GM21447 (cell line): ENCODE measurements at regions not wholly inside any gene's neighbourhood (a gene's known extent, or its start where the extent isn't known, plus 50 kb on each side); places are given as distances from the start of the nearest gene placed in this dataset.
"Not testable (repeated sequence)": the region's sequence is repeated elsewhere in the genome, so short reads cannot be mapped to it uniquely, and the experiment has no call there.

Experiments
- ATAC-seq: cut with Tn5 transposase; IDR thresholded peaks from one replicate; pipeline ENCODE4 v1.9.1; 2021; ENCODE audit not compliant: unreplicated experiment

DNA sequence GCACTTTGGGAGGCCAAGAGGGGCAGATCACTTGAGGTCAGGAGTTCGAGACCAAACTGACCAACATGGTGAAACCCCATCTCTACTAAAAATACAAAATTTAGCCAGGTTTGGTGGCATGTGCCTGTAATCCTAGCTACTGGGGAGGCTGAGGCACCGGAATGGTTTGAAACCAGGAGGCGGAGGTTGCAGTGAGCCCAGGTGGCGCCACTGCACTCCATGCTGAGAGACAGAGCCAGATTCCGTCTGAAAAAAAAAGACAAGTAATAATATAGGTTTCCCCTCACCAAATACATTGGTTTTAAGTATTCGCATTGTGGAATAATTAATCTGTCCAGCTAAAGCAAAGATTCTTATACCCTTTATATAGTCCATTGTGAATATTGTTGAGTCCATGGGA, 1544.6 kb downstream of the OLFM4 start:
- ATAC-seq, result no peak

DNA sequence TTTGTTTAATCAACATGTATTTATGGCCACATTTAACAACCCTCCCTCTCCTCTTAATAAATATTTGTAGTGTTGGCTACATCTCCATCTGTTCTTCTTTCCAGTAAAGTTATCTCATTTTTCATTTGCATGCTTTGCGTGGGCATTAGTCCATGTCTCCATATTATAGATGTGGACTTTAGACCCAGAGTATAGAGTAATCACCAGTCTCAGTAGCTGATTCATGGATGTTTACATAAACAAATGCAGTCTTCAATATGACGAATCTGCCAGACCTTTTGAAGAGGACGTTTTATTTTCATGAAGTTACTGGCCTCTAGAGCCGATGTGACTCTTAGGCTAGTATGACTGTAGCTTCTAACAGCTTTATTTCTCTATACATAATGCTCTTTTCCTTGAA, 1546.2 kb downstream of the OLFM4 start:
- ATAC-seq, result no peak

DNA sequence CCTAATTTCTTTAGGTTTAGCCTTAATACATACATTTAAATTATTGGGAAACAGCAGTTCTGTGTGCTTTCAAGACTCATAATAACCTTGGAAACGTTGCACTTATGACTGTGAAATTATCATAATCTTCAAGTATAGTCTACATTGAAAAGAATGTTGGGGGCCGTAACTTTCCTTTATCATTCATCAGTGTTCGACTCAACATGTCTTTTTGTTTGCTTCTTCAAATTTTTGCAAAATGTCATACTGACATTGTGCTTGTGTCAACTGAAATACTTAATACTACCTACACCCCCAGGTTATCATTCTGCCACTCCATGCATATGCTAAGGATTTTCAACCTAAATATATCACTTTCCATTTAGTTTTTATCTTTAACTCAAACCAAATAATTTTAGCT, 1562.9 kb downstream of the OLFM4 start:
- no peak for ATAC-seq

DNA sequence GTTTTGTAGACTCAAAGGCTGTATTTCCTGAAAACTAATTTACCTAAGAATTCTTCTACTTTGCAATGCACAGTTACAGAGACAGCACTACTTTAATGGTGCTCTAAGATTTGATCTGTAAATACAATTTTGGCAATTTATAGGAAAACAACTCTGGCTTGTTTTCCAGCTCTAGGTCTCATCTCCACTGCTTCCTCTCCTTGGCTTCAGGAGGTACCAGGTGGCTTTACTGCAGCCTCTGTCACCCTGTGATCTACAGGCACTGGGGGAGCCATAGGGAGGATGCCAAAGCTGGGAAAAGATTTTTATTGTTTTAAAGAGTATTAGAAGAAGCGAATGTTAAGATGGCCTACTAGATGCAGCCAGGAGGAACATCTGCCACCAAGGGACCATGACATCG, 1563.6 kb downstream of the OLFM4 start:
- no peak for ATAC-seq

DNA sequence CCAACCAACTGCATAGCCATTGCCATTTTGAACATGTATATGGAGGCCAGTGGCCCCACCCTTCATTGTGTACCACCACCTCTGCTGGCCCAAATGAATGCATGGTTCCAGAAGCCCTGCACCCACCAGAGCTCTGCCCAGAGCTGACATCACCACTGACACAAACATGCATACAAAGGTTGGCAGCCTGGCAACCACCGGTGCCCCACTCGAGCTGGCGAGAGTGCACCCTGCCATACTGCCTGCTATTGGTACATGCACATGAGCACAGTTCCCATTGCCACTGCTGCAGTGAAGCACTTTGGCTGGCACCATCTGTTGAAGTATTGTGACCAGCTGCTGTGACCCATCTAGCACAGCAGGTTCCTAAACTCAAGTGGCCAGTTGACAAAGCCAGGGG, 1564.9 kb downstream of the OLFM4 start:
- ATAC-seq, result no peak

DNA sequence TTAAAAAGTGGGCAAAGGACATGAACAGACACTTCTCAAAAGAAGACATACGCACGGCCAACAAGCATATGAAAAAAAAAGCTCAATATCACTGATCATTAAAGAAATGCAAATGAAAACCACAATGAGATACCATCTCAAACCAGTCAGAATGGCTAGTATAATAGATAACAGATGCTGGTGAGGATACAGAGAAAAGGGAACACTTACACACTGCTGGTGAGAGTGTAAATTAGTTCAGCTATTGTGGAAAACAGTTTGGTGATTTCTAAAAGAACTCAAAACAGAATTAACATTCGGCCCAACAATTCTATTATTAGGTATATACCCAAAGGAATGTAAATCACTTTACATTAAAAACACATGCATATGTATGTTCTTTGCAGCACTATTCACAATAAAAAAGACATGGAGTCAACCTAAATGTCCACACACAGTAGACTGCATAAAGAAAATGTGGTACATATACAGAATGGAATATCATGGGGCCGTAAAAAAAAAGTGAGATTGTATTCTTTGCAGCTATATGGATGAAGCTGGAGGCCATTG, 1569.0 kb downstream of the OLFM4 start:
- ATAC-seq, result no peak

DNA sequence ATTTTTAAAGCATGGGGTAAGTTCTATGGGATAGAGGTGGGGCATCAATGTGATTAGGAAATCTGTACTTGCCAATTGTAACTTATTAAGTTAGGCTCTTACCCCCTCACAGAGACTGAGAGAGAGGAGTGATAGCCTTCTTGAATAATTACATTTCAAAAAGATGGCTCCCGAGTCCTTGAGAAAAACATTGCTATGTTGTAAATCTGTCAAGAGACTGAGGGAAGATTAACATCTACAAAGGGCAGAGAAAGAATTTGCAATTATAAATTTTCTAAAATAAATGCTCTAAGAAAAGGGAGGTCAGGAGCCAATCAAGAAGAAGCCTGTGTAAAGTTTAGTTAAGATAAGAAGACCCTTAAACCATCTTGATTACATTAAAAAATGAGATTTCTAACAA, 1570.8 kb downstream of the OLFM4 start:
- ATAC-seq, result no peak

DNA sequence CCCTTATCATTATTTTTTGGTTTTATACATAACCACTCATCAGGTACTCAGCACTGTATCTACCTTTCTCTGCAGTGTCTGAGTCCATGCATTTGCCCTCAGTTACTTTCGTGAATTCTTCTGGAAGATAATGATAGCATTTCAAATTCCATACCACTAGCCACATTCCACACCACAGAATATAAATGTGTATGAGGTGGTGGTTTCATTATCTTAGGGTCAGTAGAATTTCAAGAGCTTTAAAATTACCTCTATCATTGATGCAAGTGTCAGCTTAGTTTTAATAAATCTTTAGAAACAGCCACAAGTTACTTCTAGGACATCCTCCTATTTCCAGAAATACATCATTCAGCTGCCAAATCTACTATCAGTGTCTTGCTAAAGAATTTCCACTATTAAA, 1578.3 kb downstream of the OLFM4 start:
- no peak for ATAC-seq

DNA sequence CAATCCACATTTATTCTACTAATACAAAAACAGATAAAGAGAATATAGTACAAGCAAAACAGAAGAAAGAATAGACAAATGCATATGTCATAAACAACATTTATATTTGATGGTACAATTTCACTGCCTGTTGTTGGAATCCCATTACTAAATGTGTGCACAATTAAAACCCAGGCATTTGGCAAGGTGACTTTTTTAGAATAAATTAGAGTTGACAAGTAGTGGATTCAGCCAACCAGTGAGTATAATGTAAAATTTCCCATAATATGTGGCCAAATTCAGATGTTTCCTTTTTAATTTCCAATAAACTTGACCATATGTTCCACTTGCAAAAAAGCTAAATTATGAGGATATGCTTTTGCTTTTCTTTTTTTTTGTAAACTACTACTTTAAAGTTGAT, 1578.8 kb downstream of the OLFM4 start:
- no peak for ATAC-seq

DNA sequence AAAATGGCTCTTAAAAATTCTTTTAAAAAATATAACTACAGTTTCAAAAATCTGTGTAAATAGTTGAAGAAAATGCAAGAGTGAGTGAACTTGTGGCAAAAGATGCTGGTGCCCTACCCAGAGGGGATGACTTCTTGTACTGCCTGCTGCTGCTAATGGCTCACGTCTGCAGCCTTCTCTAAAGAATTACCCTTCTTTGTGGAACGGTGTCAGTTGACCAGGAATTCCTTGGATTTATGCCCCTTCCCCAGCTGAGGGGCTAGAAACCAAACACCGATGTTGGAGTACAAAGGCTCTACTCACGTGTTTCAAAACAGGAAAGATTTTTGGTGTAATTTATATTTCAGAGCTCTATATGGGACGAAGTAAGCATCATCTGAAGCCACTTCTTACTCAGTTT, 1582.8 kb downstream of the OLFM4 start:
- no peak for ATAC-seq

DNA sequence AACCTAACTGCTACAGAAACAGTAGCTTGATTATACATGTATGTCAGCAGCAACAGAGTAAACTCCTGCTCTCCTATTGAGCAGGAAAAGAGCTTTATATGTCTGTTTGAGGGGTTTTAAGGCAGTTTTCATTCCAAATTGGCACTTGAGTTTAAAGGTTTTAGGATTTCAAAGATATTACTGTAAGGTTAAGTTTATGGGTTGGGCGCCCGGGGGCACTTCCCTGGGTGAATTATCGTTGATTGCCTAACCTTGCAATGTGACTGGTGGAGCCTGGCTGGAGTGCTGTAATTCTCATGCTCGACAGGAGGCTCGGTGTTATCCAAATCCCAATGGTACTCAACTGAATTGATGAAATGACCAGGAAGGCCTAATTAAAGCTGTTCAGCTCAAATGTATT, 1586.1 kb downstream of the OLFM4 start:
- ATAC-seq, result no peak

DNA sequence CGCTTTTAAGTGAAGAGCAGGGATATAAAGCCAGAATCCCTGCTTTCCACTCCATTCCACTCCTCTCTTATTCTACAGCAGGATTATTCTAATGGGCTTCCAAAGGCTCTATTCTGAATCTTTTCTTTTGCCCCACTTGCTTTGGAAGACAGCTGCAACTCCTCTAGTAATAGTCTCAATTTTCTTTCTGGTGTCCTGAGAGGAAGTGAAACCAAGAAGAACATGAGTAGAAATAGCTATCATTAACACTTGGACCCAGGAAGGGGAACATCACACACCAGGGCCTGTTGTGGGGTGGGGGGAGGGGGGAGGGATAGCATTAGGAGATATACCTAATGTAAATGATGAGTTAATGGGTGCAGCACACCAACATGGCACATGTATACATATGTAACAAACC, 1597.9 kb downstream of the OLFM4 start:
- not testable (repeated sequence) for ATAC-seq

DNA sequence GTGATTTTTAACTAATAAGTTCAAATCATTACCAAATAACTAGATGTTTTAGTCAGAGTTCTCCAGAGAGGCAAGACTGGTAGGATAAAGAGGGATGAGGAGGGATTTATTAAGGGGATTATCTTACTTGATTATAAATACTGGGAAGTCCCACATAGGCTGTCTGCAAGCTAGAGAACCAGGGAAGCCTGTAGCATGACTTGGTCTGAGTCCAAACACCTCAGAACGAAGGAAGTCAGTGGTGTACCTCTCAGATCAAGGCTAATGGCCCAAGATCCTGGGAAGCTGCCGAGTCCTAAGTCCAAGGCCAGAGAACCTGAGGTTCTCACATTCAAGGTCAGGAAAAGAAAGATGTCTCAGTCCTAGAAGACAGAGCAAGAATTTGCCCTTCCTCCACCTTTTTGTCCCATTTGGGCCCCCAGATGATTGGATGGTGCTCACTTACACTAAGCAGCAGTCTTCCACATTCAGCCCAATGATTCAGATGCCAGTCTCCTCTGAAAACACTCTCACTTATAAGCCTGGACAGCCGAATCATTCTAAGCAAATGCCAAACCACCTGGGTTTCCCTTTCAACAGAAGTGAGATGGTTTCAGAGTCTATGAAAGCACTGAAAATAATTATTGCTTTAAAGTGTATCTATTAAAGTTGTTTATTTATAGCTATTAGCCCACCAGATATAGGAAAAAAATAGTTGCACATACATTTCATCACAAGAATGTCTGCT, 1599.2 kb downstream of the OLFM4 start:
- no peak for ATAC-seq

DNA sequence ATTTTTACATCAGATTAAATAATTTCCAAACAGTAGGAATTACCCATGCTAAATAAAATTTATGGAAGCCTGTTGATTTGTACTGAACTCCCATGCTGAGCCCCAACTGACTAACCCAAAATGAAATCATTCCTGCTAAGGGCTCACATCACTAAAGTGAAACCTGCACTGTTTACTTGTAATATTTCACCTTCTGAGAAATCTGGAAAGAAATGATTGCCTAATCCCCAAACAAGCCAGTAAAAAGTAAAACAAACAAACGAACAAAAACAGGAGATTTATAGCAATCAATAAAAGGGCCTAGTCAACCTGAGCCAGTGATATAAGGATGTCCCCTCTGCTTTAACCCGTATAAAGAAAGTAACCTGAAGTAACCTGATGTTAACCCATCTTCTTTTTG, 1599.8 kb downstream of the OLFM4 start:
- no peak for ATAC-seq

DNA sequence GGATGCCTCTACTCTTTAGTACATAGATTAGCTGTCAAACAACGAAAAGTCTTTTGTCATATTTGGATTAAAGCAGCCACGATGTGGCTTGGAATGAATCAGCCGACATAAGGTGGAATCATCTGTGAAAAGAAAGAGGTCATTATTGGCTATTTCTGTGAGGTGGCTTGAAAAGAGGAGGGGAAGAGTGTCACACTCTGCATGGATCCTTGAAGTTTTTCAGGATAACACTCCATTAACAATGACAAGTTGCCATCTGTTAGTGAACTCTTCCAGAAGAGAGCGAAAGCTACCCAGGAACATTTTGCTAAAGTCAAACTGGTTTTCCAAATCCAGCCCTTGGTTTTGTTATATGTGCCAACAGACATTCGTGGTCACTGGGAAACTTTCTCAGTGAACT, 1604.8 kb downstream of the OLFM4 start:
- no peak for ATAC-seq

DNA sequence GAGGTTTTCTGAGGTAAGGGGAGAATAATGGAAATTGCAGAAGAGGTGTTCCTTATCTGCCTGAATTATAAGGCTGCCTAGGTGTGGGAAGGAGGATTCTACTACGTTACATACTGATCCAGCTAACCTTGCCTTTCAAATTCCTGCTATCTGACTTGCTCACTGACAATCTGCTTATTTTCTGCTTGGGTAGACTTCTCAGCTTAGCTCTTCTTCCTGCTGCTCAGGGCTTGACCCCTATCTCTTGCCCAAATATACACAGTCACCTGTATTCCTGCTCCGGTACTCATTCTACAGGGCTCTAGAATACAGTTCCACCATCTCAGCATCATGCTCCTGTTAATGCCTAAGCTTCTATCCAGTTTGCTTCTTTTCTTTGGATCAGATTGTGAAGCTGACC, 1607.6 kb downstream of the OLFM4 start:
- no peak for ATAC-seq

DNA sequence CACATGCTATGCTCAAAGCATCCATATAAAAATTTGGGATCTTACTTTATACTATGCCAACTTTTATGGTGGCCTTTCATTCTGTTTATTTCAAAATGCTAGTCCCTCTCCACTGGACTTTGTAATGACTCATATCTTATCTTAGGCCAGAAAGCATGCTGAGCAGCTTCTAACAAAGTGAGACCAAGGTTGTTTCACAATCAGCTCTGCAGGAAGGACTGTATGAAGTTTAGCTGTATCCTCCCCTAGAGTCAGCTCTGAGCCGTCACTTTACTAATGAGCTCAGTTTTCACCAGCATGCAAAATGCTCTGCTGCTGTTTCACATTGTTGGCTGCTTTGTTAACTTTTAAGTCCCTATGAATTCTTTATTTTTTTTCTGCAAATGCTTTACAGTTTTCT, 1608.8 kb downstream of the OLFM4 start:
- ATAC-seq, result no peak

DNA sequence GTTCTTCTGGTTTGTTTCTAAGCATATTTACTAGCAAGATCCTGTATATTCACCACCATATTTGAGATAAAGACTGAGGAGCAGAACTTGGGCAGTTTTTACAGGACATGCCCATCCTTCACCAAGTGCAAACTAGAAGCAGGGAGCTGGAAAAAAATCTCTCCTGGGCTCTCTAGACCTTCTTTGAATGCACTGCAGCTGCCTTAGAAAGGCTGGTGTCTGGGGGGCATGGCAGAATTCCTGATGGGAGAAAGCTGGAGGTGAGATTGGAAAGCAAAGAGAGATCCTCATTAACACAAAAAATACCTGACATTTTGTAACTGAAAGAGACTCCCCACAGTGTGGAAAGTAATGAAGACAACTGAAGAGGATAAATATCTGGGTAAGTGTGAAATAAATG, 1612.1 kb downstream of the OLFM4 start:
- no peak for ATAC-seq

DNA sequence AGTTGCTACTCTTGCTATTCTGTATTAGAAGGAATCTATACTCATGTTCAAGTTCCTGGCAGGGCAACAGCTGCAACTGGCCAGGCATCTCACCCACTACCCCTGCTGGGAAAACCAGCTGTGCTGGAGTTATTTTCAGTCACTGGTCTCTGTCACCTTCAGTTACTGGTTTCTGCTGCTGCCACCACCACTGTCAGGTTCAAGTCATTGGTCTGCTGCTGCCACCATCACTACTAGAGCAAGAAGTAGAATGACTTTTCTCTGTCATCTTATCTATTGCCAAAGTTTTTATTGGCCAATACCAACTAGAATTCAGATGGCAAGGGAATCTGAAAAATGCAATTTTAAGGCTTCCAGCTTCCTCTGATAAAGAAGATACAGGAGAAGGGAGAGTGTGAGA, 1615.2 kb downstream of the OLFM4 start:
- no peak for ATAC-seq

DNA sequence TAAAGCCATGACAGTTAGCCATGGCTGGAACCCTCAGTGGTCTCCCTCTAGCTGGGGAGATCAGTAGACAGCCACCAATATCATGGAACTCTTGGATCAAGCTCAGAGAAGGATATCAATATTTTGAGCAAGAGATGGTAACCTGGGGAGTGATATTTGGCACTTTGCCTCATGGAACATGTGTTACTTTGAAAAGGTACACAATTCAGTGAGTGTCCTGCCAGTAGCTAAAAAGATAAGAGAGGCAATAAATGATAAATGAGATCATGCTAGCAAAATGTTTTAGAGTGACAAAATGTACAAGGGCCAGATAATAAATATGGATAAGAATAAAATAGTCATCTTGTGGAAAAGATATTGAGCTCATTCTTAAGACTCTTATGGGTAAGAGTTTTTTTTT, 1618.7 kb downstream of the OLFM4 start:
- ATAC-seq, result no peak

DNA sequence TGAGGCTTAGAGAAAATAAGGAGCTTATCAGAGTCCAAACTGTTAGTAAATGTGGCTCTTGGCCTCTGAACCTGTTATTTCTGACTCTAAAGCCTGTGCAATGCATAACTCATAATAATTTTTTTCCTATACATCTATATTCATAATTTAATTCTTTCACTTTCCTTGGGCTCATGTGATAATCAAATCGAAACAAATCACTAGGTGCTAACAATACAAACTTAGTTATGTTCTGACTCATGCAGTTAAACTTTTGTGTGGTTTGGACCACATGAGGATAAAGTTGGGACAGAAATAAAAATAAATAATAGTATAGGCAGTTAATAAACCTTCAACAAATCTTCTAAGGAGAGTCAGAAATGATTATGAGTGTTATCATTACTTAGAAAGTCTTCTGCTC, 1629.0 kb downstream of the OLFM4 start:
- ATAC-seq, result no peak

DNA sequence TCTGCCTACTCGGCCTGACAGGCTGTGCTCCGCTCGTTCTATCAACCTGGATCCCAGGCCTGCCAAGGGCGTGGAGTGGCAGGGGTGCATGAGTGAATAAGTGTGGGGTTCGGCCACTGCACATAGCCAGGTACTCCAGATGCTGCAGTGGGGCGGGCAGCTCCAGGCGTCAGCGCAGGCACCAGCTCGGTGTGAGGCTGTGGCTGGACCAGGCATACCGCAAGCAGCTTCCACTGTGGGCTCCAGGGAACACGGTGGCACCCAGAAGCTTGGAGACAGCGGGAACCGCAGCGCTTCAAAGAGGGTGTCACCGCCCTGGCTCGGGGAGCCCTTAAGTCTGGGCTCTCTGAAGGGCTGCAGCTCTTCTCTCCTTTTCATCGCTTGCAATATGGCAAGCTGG, 1630.2 kb downstream of the OLFM4 start:
- ATAC-seq, result no peak

DNA sequence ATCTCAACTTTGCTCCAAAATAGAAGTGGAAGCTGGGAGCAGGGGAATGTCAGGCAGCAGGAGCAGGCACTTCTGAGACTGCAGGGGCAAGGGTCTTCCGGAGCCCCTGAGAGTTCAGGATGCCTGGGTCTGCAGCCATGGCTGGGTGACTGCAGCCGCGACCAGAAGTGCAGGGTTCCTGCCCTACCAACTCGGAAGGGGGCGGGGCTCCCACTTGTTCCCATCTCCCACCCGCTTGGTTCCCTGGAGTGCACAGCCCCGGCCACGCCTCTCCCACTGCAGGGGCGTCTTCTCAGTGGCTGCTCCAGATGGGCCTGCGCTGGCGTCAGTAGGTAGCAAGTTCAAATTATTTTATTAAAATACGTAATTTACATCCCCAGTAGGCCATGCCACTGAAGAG, 1631.7 kb downstream of the OLFM4 start:
- ATAC-seq, result no peak
